Progenitor cell of endocrine pancreas (in vitro differentiated cells): ENCODE measurements at regions not wholly inside any gene's neighbourhood (a gene's known extent, or its start where the extent isn't known, plus 50 kb on each side); places are given as distances from the start of the nearest gene placed in this dataset.
"Not testable (repeated sequence)": the region's sequence is repeated elsewhere in the genome, so short reads cannot be mapped to it uniquely, and the experiment has no call there.

Source experiments
- DNase-seq: peaks from one replicate; pipeline ENCODE4 v3.0.0; 2021; ENCODE audit warnings: low spot score; ENCODE audit not compliant: unreplicated experiment
- H3K27ac Mint-ChIP-seq: 2 replicates; pipeline ENCODE4 v1.8.0; 2021; ENCODE audit warnings: mild to moderate bottlenecking, moderate library complexity, mixed read lengths
- H3K27me3 Mint-ChIP-seq: 2 replicates; pipeline ENCODE4 v1.8.0; 2021; ENCODE audit warnings: mixed read lengths
- H3K36me3 Mint-ChIP-seq: 2 replicates; pipeline ENCODE4 v1.8.0; 2022; ENCODE audit warnings: mixed read lengths; ENCODE audit not compliant: insufficient read depth
- H3K4me1 Mint-ChIP-seq: 2 replicates; pipeline ENCODE4 v1.8.0; 2021; ENCODE audit warnings: low read depth, mixed read lengths
- H3K4me3 Mint-ChIP-seq: 2 replicates; pipeline ENCODE4 v1.8.0; 2021; ENCODE audit warnings: low read depth, mild to moderate bottlenecking, moderate library complexity, mixed read lengths
- H3K9me3 Mint-ChIP-seq: 2 replicates; pipeline ENCODE4 v1.8.0; 2021; ENCODE audit warnings: low read depth, mixed read lengths
- CTCF ChIP-seq: fragments of 200-600 bp; sonication (generic); IDR thresholded peaks from one replicate; pipeline ENCODE4 v1.5.0; 2021; ENCODE audit warnings: antibody characterized with exemption, mild to moderate bottlenecking; ENCODE audit not compliant: unreplicated experiment

- no peak for DNase-seq
- peak; percentile 40 for TF ChIP-seq CTCF
These were observed 62.1 kb upstream of the CD55 start for GRCh38 chr1:207259391-207259790.

DNA sequence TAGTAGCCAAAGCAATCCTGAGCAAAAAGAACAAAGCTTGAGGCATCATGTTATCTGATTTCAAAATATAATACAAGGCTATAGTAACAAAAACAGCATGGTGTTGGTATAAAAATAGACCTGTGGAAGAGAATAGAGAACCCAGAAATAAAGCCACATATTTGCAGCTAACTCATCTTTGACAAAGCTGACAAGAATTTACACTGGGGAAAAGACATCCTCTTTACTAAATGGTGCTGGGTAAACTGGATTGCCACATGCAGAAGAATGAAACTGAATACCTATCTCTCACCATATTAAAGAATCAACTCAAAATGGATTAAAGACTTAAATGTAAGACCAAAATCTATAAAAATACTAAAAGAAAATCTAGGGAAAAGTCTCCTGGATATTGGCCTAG, 59.5 kb upstream of the CD55 start:
- TF ChIP-seq CTCF, result no peak
- Mint-ChIP-seq H3K4me1 (no peaks in the 10 kb centered on the region), H3K36me3 (no peaks in the 10 kb centered on the region), H3K4me3 (no peak overlapping the region), H3K27me3 (no peaks in the 10 kb centered on the region), H3K27ac (no peak overlapping the region), H3K9me3 (no peaks in the 10 kb centered on the region)
- DNase-seq, result no peak

More at GRCh38 chr1:207259391-207259790, 62.1 kb upstream of the CD55 start:
- Mint-ChIP-seq H3K36me3 (no peaks in the 10 kb centered on the region), H3K4me3 (no peak overlapping the region), H3K27me3 (no peaks in the 10 kb centered on the region), H3K9me3 (peaks cover 6% of the 10 kb centered on the region), H3K4me1 (no peaks in the 10 kb centered on the region), H3K27ac (no peak overlapping the region)

DNA sequence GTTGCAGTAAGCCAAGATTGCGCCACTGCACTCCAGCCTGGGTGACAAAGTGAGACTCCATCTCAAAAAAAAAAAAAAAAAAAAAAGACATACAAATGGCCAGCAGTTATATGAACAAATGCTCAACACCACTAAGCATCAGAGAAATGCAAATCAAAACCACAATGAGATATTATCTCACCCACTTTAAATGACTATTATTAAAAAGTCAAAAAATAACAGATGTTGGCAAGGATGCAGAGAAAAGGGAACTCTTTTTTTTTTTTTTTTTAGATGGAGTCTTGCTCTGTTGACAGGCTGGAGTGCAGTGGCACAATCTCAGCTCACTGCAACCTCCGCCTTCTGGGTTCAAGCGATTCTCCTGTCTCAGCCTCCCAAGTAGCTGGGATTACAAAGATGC, 58.6 kb upstream of the CD55 start:
- H3K36me3 Mint-ChIP-seq, DNase-seq, H3K9me3 Mint-ChIP-seq, H3K27me3 Mint-ChIP-seq, H3K4me1 Mint-ChIP-seq, H3K4me3 Mint-ChIP-seq, H3K27ac Mint-ChIP-seq: not testable (repeated sequence)

- H3K9me3 Mint-ChIP-seq, result no peaks in the 10 kb centered on the region
These were observed 56.7 kb upstream of the CD55 start for GRCh38 chr1:207264663-207265252.

DNA sequence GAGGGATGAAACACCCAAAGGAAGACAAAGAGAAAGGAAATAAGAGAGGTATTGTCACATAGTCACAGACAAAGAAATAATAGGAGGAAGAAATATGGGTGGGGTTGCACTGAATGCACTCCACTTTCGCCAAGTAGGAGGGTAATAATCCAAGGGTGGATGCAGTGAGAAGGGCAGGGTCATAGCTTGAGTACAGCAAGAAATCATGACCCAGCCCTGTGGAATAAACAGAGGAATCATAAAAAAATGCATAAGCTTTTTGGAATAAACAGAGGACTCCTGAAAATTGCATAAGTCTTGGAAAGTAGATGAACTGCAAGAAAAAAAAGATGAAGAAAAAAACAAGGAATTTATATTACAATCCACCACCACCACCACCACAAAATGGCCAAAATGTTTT, 53.1 kb upstream of the CD55 start:
- Mint-ChIP-seq H3K4me3 (no peak overlapping the region), H3K4me1 (no peaks in the 10 kb centered on the region), H3K27me3 (no peaks in the 10 kb centered on the region), H3K36me3 (no peaks in the 10 kb centered on the region), H3K27ac (no peak overlapping the region), H3K9me3 (peaks cover 7% of the 10 kb centered on the region)
- TF ChIP-seq CTCF, result no peak
- DNase-seq, result no peak

More at GRCh38 chr1:207264663-207265252, 56.7 kb upstream of the CD55 start:
- no peak for TF ChIP-seq CTCF
- H3K4me1 Mint-ChIP-seq, result no peaks in the 10 kb centered on the region
- no peak overlapping the region for H3K4me3 Mint-ChIP-seq
- no peaks in the 10 kb centered on the region for H3K27me3 Mint-ChIP-seq
- no peak overlapping the region for H3K27ac Mint-ChIP-seq
- H3K36me3 Mint-ChIP-seq, result no peaks in the 10 kb centered on the region
- DNase-seq, result no peak

DNA sequence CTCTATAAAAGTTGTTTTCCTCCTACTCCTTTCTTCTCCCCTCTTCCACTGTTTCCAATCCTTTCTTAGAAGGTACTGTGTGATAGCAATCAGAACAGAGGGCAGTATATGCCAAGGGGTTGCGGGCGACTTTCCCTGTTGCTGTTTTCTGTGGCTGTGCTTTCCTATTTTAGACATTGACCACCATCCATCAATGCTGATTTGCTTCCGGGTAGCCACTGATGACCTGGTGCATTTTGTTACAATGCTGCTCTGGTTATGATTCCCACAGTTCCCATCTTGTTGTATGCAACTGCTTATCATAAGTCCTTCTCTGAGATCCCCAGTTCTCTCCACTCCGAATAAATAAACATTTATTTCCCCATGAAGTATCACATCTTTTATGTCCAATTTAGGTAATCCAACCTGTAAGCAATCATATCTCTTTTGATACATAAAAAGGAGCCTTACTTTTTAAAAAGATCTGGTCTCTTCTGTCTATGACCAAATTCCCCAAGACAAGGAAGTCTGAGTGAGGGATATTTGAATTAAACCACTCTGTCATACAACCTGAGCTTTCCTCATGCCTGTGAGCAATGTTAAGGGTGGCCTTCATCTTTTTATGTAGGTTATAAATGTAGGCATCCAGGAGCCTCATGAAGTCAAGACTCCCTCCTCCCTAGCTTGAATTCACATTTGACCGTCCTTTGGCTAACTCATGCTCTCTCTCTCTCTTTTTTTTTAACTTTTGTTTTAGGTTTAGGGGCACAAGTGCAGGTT, 52.5 kb upstream of the CD55 start:
- no peak overlapping the region for H3K27ac Mint-ChIP-seq
- H3K9me3 Mint-ChIP-seq, result peaks cover 12% of the 10 kb centered on the region
- H3K36me3 Mint-ChIP-seq, result no peaks in the 10 kb centered on the region
- no peaks in the 10 kb centered on the region for H3K4me1 Mint-ChIP-seq
- no peaks in the 10 kb centered on the region for H3K27me3 Mint-ChIP-seq
- TF ChIP-seq CTCF, result no peak
- no peak for DNase-seq
- H3K4me3 Mint-ChIP-seq, result no peak overlapping the region
